Body of pancreas (tissue), 4 donors: ENCODE measurements at regions not wholly inside any gene's neighbourhood (a gene's known extent, or its start where the extent isn't known, plus 50 kb on each side); places are given as distances from the start of the nearest gene placed in this dataset.
"Not testable (repeated sequence)": the region's sequence is repeated elsewhere in the genome, so short reads cannot be mapped to it uniquely, and the experiment has no call there.

ENCODE experiments used
- POLR2A ChIP-seq, 3 donors: fragments of 450-650 bp; IDR thresholded peaks; one replicate each; pipeline ENCODE4 v1.6.1; 2016; ENCODE audit warnings: antibody characterized with exemption in 3 of 3, mild to moderate bottlenecking in 2 of 3
- TF ChIP-seq, protein P1 (sequence below), 7 experiments: fragments of 450-650 bp in 4 of 7; fragments of 200-600 bp in 3 of 7; sonication (generic) in 3 of 7; IDR thresholded peaks; one replicate each; pipeline ENCODE4 v1.5.1; 2016 to 2019; ENCODE audit warnings: antibody characterized with exemption in 7 of 7

DNA sequence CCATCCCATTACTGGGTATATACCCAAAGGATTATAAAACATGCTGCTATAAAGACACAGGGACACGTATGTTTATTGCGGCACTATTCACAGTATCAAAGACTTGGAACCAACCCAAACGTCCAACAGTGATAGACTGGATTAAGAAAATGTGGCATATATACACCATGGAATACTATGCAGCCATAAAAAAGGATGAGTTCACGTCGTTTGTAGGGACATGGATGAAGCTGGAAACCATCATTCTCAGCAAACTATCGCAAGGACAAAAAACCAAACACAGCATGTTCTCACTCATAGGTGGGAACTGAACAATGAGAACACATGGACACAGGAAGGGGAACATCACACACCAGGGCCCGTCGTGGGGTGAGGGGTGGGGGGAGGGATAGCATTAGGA lies 106.1 kb downstream of the CHD1L start:
- TF ChIP-seq, protein P1, sequence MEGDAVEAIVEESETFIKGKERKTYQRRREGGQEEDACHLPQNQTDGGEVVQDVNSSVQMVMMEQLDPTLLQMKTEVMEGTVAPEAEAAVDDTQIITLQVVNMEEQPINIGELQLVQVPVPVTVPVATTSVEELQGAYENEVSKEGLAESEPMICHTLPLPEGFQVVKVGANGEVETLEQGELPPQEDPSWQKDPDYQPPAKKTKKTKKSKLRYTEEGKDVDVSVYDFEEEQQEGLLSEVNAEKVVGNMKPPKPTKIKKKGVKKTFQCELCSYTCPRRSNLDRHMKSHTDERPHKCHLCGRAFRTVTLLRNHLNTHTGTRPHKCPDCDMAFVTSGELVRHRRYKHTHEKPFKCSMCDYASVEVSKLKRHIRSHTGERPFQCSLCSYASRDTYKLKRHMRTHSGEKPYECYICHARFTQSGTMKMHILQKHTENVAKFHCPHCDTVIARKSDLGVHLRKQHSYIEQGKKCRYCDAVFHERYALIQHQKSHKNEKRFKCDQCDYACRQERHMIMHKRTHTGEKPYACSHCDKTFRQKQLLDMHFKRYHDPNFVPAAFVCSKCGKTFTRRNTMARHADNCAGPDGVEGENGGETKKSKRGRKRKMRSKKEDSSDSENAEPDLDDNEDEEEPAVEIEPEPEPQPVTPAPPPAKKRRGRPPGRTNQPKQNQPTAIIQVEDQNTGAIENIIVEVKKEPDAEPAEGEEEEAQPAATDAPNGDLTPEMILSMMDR (IDR thresholded peaks at IDR 0.05): not testable (repeated sequence)
- TF ChIP-seq POLR2A (IDR thresholded peaks at IDR 0.05): not testable (repeated sequence)
